HEK293T (cell line): ENCODE measurements at regions not wholly inside any gene's neighbourhood (a gene's known extent, or its start where the extent isn't known, plus 50 kb on each side); places are given as distances from the start of the nearest gene placed in this dataset.

Source experiments
- CTCF ChIA-PET: fragments of 350-600 bp; formaldehyde crosslinking; extraction: SDS; loops from one replicate; lab custom pipeline; 2021; ENCODE audit warnings: antibody characterized with exemption, inconsistent platforms; lab: Yijun Ruan, JAX
- POLR2A ChIA-PET: fragments of 350-600 bp; formaldehyde crosslinking; extraction: SDS; loops from one replicate; lab custom pipeline; 2020; ENCODE audit warnings: antibody characterized with exemption, inconsistent platforms; lab: Yijun Ruan, JAX
- DNase-seq: peaks from one replicate; pipeline ENCODE4 v3.0.0; 2012; ENCODE audit warnings: mixed read lengths; ENCODE audit errors: extremely low spot score
- ARNT ChIP-seq: fragments of 450-650 bp; IDR thresholded peaks from 2 replicates; pipeline ENCODE4 v1.6.1; 2017; ENCODE audit warnings: mild to moderate bottlenecking
- BHLHE40 ChIP-seq: fragments of 450-650 bp; IDR thresholded peaks from 2 replicates; pipeline ENCODE4 v1.6.1; 2016; ENCODE audit warnings: mild to moderate bottlenecking, moderate library complexity, borderline replicate concordance
- CTBP1 ChIP-seq: fragments of 450-650 bp; IDR thresholded peaks from 2 replicates; pipeline ENCODE4 v1.6.1; 2016; ENCODE audit warnings: borderline replicate concordance
- ELF4 ChIP-seq: fragments of 450-650 bp; IDR thresholded peaks from 2 replicates; pipeline ENCODE4 v1.6.1; 2017; ENCODE audit warnings: antibody characterized with exemption
- FOXA1 ChIP-seq: fragments of 450-650 bp; IDR thresholded peaks from 2 replicates; pipeline ENCODE4 v1.6.1; 2016; ENCODE audit warnings: mild to moderate bottlenecking
- FOXK2 ChIP-seq: fragments of 450-650 bp; IDR thresholded peaks from 2 replicates; pipeline ENCODE4 v1.6.1; 2016; ENCODE audit warnings: mild to moderate bottlenecking
- FOXM1 ChIP-seq: fragments of 450-650 bp; IDR thresholded peaks from 2 replicates; pipeline ENCODE4 v1.6.1; 2017; ENCODE audit warnings: mild to moderate bottlenecking, borderline replicate concordance
- HDGF ChIP-seq: fragments of 450-650 bp; IDR thresholded peaks from 2 replicates; pipeline ENCODE4 v1.6.1; 2017; ENCODE audit warnings: antibody characterized with exemption, borderline replicate concordance
- L3MBTL2 ChIP-seq: fragments of 450-650 bp; conservative IDR thresholded peaks from 2 replicates; pipeline ENCODE4 v1.6.1; 2016; ENCODE audit warnings: mild to moderate bottlenecking
- LEF1 ChIP-seq: fragments of 450-650 bp; IDR thresholded peaks from 2 replicates; pipeline ENCODE4 v1.6.1; 2017; ENCODE audit warnings: mild to moderate bottlenecking, borderline replicate concordance
- NFRKB ChIP-seq: fragments of 450-650 bp; IDR thresholded peaks from 2 replicates; pipeline ENCODE4 v1.6.1; 2016; ENCODE audit warnings: mild to moderate bottlenecking, moderate library complexity
- PKNOX1 ChIP-seq: fragments of 450-650 bp; IDR thresholded peaks from 2 replicates; pipeline ENCODE4 v1.6.1; 2016
- SP1 ChIP-seq: fragments of 450-650 bp; IDR thresholded peaks from 2 replicates; pipeline ENCODE4 v1.6.1; 2017
- SUZ12 ChIP-seq: fragments of 450-650 bp; IDR thresholded peaks from 2 replicates; pipeline ENCODE4 v1.6.1; 2016; ENCODE audit warnings: mild to moderate bottlenecking
- TARDBP ChIP-seq: fragments of 450-650 bp; IDR thresholded peaks from 2 replicates; pipeline ENCODE4 v1.6.1; 2016
- ZNF384 ChIP-seq: fragments of 450-650 bp; IDR thresholded peaks from 2 replicates; pipeline ENCODE4 v1.6.1; 2016

- CTCF ChIA-PET = no interaction called here
These were observed 484.9 kb upstream of the ATP2B1 start for GRCh38 chr12:90193500-90193899.

GRCh38 chr12:90188857-90189256 lies 480.2 kb upstream of the ATP2B1 start:
- DNase-seq = no peak
- POLR2A ChIA-PET = no interaction called here
- no peak for TF ChIP-seq PKNOX1
- TF ChIP-seq NFRKB = no peak
- TF ChIP-seq BHLHE40 = no peak

More at GRCh38 chr12:90193500-90193899, 484.9 kb upstream of the ATP2B1 start:
- TF ChIP-seq CTBP1 (no peak), PKNOX1 (no peak), SP1 (no peak), FOXK2 (no peak), LEF1 (no peak), ZNF384 (no peak), ELF4 (no peak), NFRKB (no peak), TARDBP (no peak)
- POLR2A ChIA-PET = no interaction called here
- no peak for DNase-seq

GRCh38 chr12:90183201-90183600 lies 474.6 kb upstream of the ATP2B1 start:
- ChIA-PET POLR2A (no interaction called here), CTCF (no interaction called here)
- DNase-seq = no peak
- TF ChIP-seq BHLHE40 (no peak), HDGF (no peak), NFRKB (no peak), ARNT (no peak), SP1 (no peak), FOXM1 (no peak), FOXA1 (no peak)

More at GRCh38 chr12:90188857-90189256, 480.2 kb upstream of the ATP2B1 start:
- CTCF ChIA-PET = no interaction called here

- no peak for DNase-seq
- TF ChIP-seq FOXM1 (no peak), FOXK2 (no peak), SP1 (no peak), ELF4 (no peak), PKNOX1 (no peak)
- CTCF ChIA-PET = no interaction called here
- POLR2A ChIA-PET = no interaction called here
These were observed 472.6 kb upstream of the ATP2B1 start for GRCh38 chr12:90181216-90181615.

GRCh38 chr12:90174956-90175355 lies 466.3 kb upstream of the ATP2B1 start:
- CTCF ChIA-PET = no interaction called here
- DNase-seq = no peak
- POLR2A ChIA-PET = no interaction called here
- TF ChIP-seq CTBP1 (no peak), FOXM1 (no peak), FOXA1 (no peak), ZNF384 (no peak), PKNOX1 (no peak), LEF1 (no peak), TARDBP (no peak), FOXK2 (no peak), NFRKB (no peak), BHLHE40 (no peak), L3MBTL2 (no peak), ELF4 (no peak), HDGF (no peak), SP1 (no peak), ARNT (no peak), SUZ12 (no peak)

GRCh38 chr12:90174198-90174510 lies 465.5 kb upstream of the ATP2B1 start:
- no peak for TF ChIP-seq BHLHE40
- no peak for TF ChIP-seq L3MBTL2
- no peak for TF ChIP-seq FOXM1
- no peak for TF ChIP-seq NFRKB
- TF ChIP-seq PKNOX1 = no peak
- TF ChIP-seq SP1 = no peak
- TF ChIP-seq TARDBP = no peak
- TF ChIP-seq FOXA1 = no peak
- no peak for TF ChIP-seq LEF1
- TF ChIP-seq SUZ12 = no peak
- TF ChIP-seq HDGF = no peak
- CTCF ChIA-PET = no interaction called here
- POLR2A ChIA-PET = no interaction called here
- no peak for DNase-seq
